IPS-NIHi7 (cell line): ENCODE measurements at regions not wholly inside any gene's neighbourhood (a gene's known extent, or its start where the extent isn't known, plus 50 kb on each side); places are given as distances from the start of the nearest gene placed in this dataset.
"Not testable (repeated sequence)": the region's sequence is repeated elsewhere in the genome, so short reads cannot be mapped to it uniquely, and the experiment has no call there.

Experiments
- DNase-seq: peaks from one replicate; pipeline ENCODE4 v3.0.0; 2012; ENCODE audit warnings: mixed read lengths; ENCODE audit errors: extremely low spot score

DNA sequence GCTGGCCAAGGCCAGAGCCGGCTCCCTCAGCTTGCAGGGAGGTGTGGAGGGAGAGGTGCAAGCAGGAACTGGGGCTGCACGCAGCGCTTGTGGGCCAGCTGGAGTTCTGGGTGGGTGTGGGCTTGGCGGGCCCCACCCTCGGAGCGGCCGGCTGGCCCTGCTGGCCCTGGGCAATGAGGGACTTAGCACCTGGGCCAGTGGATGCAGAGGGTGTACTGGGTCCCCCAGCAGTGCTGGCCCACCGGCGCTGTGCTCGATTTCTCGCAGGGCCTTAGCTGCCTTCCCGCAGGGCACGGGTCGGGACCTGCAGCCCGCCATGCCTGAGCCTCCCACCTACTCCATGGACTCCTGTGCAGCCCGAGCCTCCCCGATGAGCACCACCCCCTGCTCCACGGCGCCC, 115.6 kb upstream of the MARK1 start:
- not testable (repeated sequence) for DNase-seq

- no peak for DNase-seq
Observed at GRCh38 chr1:220410611-220411010, 117.3 kb upstream of the MARK1 start.

DNA sequence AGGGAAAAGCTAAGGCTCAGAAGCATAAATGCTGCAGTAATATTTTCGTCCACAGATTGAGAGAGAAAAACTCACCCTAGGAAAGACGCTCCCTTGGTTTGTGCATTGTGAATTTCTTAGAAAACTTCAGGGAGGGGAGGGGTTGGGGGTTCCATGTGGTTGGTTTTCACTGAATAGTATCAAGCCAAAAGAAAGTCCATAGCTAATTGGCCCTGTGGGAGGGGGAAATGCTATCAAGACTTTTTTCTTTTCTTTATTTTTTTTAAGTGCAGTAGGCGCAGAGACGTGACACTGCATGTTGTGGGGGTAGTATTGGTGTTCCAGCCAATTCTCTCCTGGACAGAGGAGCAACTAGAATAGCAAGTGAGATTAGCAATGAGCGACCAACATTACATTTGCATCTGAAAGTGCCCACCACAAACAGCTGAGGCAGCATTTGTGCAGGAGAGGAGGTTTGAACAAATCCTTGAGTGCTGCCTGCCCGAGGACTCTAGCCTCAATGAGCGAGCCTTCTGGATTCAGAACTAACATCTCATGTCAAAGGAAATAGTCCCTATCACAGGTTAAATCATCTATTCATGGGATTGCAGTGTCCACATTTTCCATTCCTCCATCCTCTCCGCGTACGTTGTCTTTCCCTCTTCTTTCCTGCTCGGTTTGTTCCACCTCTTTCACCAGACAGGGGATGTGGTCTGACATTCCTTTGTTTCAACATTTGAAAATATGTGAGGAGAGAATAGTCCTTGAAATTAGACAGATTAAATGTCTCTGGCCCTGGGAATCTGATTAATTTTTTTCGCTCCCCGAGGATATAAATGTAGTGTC, 118.0 kb upstream of the MARK1 start:
- DNase-seq: no peak

GRCh38 chr1:220407191-220407590, 120.7 kb upstream of the MARK1 start:
- no peak for DNase-seq

- DNase-seq: no peak
Observed at GRCh38 chr1:220398238-220398637, 126.0 kb upstream of the RAB3GAP2 start.

- no peak for DNase-seq
Observed at GRCh38 chr1:220391491-220391890, 119.2 kb upstream of the RAB3GAP2 start.

DNA sequence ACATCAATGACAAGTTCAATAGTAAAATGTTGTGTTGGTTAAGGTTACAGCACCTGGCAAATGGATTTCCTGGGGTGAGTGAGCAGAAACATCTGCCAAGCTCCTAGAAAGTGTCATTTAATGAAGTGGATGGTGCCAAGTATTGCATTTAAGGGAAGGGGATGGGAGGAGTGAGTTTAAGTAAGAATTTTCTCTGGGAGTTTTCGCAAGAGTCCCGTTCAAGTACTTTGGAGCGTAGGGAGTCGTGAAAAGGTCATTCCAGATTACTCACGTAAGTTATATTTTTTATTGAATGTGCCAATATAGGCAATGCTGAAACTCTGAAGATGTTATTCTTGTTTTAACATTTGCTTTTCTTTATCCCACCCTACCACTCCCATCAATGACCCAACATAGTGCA, 117.4 kb upstream of the RAB3GAP2 start:
- DNase-seq: no peak

GRCh38 chr1:220386494-220387195, 114.4 kb upstream of the RAB3GAP2 start:
- DNase-seq: no peak

DNA sequence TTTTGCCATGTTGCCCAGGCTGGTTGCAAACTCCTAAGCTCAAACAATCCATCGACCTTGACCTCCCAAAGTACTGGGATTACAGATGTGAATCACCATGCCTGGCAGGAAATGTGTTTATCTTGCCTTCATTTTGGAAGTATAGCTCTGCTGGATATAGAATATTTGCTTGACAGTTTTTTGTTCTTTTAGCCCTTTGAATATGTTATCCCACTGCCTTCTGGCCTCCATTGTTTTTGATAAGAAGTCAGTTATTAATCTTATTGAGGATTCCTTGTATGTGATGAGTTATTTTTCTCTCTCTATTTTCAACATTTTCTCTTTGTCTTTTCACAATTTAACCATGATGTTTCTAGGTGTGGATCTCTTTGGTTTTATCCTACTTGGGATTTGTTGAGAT, 112.9 kb upstream of the RAB3GAP2 start:
- DNase-seq: no peak

- no peak for DNase-seq
Observed at GRCh38 chr1:220382994-220383393, 110.7 kb upstream of the RAB3GAP2 start.

GRCh38 chr1:220380885-220381284, 108.6 kb upstream of the RAB3GAP2 start:
- no peak for DNase-seq

DNA sequence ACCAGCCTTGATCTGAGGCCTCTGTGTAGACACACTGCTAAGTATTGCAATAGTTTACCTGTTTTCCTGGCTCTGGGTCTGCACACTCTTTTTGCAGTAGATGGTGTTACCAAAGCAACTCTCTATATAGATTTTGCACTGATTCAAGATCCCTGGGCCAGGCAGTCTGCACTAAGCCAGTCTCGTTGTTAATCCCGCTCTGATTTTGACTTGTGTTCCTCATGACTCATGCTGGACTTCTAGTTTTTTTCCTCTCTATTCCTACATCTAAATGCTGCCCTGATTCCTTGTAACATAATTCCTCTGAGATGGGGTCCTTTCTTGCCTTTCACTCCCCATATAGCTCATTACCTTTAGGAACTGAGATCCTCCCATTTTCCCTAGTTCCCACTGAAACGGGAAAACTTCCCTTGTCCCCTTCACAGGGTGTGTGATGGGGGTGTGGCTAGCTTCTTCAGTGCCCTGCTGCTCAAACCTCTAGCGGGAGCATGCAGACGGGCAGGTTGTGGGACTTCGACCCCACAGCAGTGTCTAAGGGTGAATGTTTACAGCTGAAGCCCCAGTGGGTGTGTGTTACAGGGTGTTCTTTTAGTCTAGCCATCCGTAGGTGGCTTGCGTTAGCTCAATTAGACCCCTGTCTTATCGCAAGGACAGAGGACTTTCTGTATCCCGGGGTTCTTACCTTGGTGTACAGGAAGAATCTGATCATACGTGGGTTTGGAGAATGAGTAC, 106.5 kb upstream of the RAB3GAP2 start:
- no peak for DNase-seq

- DNase-seq: no peak
Observed at GRCh38 chr1:220375715-220376114, 103.5 kb upstream of the RAB3GAP2 start.

DNA sequence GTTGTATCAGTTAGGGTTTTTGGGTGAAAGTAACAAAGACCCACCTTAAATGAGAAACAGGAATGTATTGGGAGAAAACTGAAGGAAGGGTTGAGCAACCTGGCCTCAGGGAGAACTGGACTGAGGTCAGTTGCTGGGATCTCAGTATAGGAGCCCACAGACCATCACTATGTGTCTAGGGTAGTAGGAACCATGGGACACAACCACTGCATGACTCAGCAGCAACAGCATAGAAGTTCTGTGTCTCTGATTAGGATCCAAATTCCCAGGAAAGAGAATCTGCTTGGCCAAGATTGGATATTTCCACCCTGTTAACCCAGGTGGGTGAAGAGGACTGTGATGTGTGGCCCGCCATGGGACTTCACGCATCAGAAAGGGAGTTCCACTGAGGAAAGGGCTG, 102.2 kb upstream of the RAB3GAP2 start:
- no peak for DNase-seq

GRCh38 chr1:220372451-220372850, 100.2 kb upstream of the RAB3GAP2 start:
- DNase-seq: no peak

DNA sequence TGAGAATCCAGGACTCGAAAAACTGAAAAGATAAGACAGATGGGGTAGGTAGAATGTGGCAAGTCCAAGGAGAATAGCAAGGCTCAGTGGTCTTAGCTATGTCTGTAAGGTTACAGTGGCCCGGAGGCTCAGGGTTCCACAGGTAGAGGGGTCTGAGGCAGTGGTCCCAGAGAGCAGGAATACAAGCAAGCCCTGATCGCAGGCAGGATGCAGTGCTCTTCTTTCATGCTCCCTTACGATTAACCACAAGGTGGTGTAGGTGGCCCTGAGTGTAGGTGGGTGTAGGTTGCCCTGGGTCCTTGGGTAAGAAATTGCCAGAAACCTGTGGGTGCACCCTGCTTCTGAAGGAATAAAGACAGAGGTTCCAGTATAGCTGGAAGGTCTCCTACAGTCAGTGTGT, 99.1 kb upstream of the RAB3GAP2 start:
- DNase-seq: peak; percentile 73

DNA sequence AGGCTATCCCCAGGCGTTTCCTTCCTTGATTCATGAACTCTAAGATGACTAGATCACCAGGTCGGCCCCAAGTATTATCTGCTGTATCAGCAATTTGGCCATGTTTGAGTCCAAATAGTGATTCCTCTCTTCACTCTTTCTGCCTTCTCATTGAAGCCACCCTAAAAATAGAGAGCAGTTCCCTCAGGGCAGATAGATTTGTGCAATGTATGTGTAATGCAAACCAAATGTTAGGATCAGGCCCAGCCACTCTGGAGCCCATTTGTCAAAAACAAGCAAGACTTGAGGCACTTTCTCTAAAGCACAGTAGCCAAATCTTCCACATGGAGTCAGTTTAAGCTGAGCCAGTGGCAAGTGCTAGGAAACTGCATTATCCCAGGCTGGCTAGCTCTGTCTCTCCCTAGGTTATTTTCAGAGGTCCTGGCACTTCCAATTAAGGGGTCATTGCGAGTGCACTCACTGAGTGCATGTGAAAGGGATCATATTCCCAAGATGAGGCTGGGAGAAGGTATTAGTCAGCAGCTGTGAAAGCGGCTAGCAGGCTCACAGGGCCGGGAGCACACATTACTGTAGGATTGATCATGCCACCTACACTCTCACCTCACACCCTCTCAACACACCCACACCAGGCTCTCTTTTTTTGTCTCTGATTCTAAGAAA, 97.9 kb upstream of the RAB3GAP2 start:
- DNase-seq: peak; percentile 44

- DNase-seq: no peak
Observed at GRCh38 chr1:220369511-220369910, 97.3 kb upstream of the RAB3GAP2 start.

GRCh38 chr1:220368352-220369265, 96.4 kb upstream of the RAB3GAP2 start:
- peak; percentile 58 for DNase-seq

DNA sequence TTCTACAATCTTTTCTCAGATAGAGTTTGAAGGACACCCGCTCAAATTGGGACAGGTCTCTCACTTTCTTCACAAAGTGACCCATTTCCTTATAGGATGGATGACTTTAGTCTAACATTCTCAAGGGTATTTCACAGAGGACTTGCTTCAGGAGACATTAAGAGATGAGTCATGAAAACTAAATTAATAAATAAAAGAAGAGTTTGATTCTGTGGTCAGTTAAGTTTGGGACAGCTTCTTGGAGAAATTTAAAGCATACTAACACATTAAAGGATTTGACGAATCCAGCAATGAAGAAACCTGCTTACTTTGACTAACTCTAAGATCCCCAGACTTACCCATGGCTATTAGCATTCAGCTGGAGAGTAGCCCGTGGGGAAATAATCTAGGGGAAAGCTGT, 95.6 kb upstream of the RAB3GAP2 start:
- DNase-seq: no peak

- no peak for DNase-seq
Observed at GRCh38 chr1:220366269-220366668, 94.0 kb upstream of the RAB3GAP2 start.
